HUES6 (cell line): ENCODE measurements at regions not wholly inside any gene's neighbourhood (a gene's known extent, or its start where the extent isn't known, plus 50 kb on each side); places are given as distances from the start of the nearest gene placed in this dataset.

Experiments
- H3K27ac ChIP-seq: 2 replicates; pipeline ENCODE4 v1.7.0; 2013; ENCODE audit warnings: low read depth, mild to moderate bottlenecking, low read length, inconsistent platforms
- H3K27me3 ChIP-seq: 2 replicates; pipeline ENCODE4 v1.6.1; 2013; ENCODE audit warnings: low read length; ENCODE audit not compliant: control insufficient read depth, insufficient read depth
- H3K36me3 ChIP-seq: 2 replicates; pipeline ENCODE4 v1.6.1; 2013; ENCODE audit warnings: low read length; ENCODE audit not compliant: control insufficient read depth, insufficient read depth
- H3K4me1 ChIP-seq: 2 replicates; pipeline ENCODE4 v1.6.1; 2013; ENCODE audit warnings: low read length; ENCODE audit not compliant: control insufficient read depth, insufficient read depth
- H3K4me3 ChIP-seq: 2 replicates; pipeline ENCODE4 v1.5.1; 2013; ENCODE audit warnings: low read depth, low read length
- H3K9ac ChIP-seq: one replicate; pipeline ENCODE4 v1.6.1; 2013; ENCODE audit warnings: mild to moderate bottlenecking, low read length
- H3K9me3 ChIP-seq: 2 replicates; pipeline ENCODE4 v1.6.1; 2013; ENCODE audit warnings: low read depth, low read length; ENCODE audit not compliant: control insufficient read depth, insufficient read depth

DNA sequence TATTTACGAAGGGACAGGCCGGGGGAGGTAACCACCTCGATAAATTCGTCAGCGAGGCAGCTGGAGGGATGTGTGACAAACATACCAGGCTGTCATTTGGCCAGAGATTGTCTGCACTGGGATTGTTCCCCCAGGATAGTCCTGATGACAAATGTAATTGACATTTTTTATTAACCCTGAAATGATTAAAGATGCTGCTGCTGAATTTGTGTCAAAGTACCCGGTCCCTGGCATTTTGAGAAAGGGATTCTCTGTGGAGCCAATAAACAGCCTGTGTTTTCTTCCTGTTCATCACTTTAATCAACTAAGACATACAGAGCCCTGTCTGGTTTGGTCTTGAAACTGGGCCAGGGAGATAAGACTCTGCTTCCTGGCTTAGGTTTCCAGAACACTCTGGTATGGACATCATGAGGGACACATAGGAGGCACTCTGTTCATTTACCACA, 117.6 kb downstream of the SLC25A47 start:
- H3K36me3 ChIP-seq: no peaks in the 10 kb centered on the region
- H3K4me1 ChIP-seq: peaks cover 28% of the 10 kb centered on the region
- H3K27ac ChIP-seq: no peak overlapping the region
- H3K4me3 ChIP-seq: no peak overlapping the region
- H3K9me3 ChIP-seq: no peaks in the 10 kb centered on the region
- H3K27me3 ChIP-seq: no peaks in the 10 kb centered on the region
- H3K9ac ChIP-seq: no peak overlapping the region

GRCh38 chr14:100441271-100441947, 118.3 kb downstream of the SLC25A47 start:
- Histone ChIP-seq H3K36me3 (no peaks in the 10 kb centered on the region), H3K9me3 (no peaks in the 10 kb centered on the region), H3K27me3 (no peaks in the 10 kb centered on the region), H3K4me1 (peaks cover 28% of the 10 kb centered on the region), H3K9ac (no peak overlapping the region), H3K27ac (no peak overlapping the region), H3K4me3 (no peak overlapping the region)

DNA sequence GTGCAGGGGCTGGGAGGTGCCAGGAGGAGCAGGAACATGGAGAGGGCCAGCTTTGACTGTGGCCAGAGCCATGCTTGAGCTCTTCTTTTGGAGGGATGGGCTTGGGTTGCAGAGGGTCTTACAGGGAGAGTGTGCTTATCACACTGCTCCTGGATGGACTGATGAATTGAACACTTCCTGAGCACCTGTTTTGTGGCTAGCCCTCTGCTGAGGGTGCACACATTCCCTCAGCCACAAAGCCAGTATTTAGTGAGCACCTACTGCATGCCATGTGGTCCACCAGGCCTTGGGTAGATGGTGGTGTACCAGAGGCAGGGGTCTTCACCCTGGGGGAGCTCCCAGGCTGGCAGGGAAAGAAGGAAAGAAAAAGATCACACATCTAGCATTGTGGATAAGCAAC, 118.9 kb downstream of the SLC25A47 start:
- no peaks in the 10 kb centered on the region for H3K36me3 ChIP-seq
- H3K4me1 ChIP-seq: peaks cover 32% of the 10 kb centered on the region
- H3K9me3 ChIP-seq: no peaks in the 10 kb centered on the region
- H3K4me3 ChIP-seq: no peak overlapping the region
- H3K9ac ChIP-seq: no peak overlapping the region
- H3K27ac ChIP-seq: no peak overlapping the region
- no peaks in the 10 kb centered on the region for H3K27me3 ChIP-seq

- H3K9ac ChIP-seq: no peak overlapping the region
- no peak overlapping the region for H3K27ac ChIP-seq
- H3K27me3 ChIP-seq: no peaks in the 10 kb centered on the region
- no peak overlapping the region for H3K4me3 ChIP-seq
- H3K9me3 ChIP-seq: no peaks in the 10 kb centered on the region
- no peaks in the 10 kb centered on the region for H3K36me3 ChIP-seq
- peaks cover 37% of the 10 kb centered on the region for H3K4me1 ChIP-seq
Observed at GRCh38 chr14:100442498-100443490, 119.7 kb downstream of the SLC25A47 start.

DNA sequence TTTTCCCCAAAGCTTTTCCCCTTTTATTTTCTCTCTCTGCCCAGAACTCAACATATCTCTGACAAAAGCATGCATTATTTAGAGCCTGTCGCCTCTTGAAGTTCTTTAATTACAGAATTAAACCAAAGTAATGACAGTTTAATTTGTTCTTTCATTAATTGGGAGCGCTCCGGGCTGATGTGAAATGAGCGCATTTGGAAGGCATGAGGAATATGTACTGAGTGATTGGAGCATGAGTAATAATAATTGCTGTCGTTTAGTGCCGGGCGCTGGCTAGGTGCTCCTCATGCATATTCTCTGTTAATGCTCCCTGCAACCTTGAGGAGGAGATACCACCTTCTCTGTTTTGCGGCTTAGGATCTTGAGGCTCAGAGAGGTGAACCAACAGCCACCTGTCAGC, 120.5 kb downstream of the SLC25A47 start:
- no peak overlapping the region for H3K27ac ChIP-seq
- H3K36me3 ChIP-seq: no peaks in the 10 kb centered on the region
- H3K4me3 ChIP-seq: no peak overlapping the region
- H3K27me3 ChIP-seq: no peaks in the 10 kb centered on the region
- H3K9ac ChIP-seq: no peak overlapping the region
- peaks cover 37% of the 10 kb centered on the region for H3K4me1 ChIP-seq
- no peaks in the 10 kb centered on the region for H3K9me3 ChIP-seq

- no peak overlapping the region for H3K27ac ChIP-seq
- H3K27me3 ChIP-seq: no peaks in the 10 kb centered on the region
- peaks cover 23% of the 10 kb centered on the region for H3K4me1 ChIP-seq
- no peaks in the 10 kb centered on the region for H3K9me3 ChIP-seq
- no peak overlapping the region for H3K9ac ChIP-seq
- no peak overlapping the region for H3K4me3 ChIP-seq
- H3K36me3 ChIP-seq: no peaks in the 10 kb centered on the region
Observed at GRCh38 chr14:100445436-100446088, 122.4 kb downstream of the SLC25A47 start.

- Histone ChIP-seq H3K4me3 (no peak overlapping the region), H3K27me3 (no peaks in the 10 kb centered on the region), H3K9ac (no peak overlapping the region), H3K9me3 (no peaks in the 10 kb centered on the region), H3K36me3 (no peaks in the 10 kb centered on the region), H3K4me1 (peaks cover 21% of the 10 kb centered on the region), H3K27ac (no peak overlapping the region)
Observed at GRCh38 chr14:100446572-100446971, 123.4 kb downstream of the SLC25A47 start.

- Histone ChIP-seq H3K27ac (no peak overlapping the region), H3K27me3 (no peaks in the 10 kb centered on the region), H3K4me3 (no peak overlapping the region), H3K36me3 (no peaks in the 10 kb centered on the region), H3K9me3 (no peaks in the 10 kb centered on the region), H3K9ac (no peak overlapping the region), H3K4me1 (peaks cover 22% of the 10 kb centered on the region)
Observed at GRCh38 chr14:100448376-100448775, 125.2 kb downstream of the SLC25A47 start.

GRCh38 chr14:100449225-100449987, 126.3 kb downstream of the SLC25A47 start:
- H3K9me3 ChIP-seq: no peaks in the 10 kb centered on the region
- H3K4me3 ChIP-seq: no peak overlapping the region
- no peaks in the 10 kb centered on the region for H3K27me3 ChIP-seq
- no peaks in the 10 kb centered on the region for H3K36me3 ChIP-seq
- peaks cover 26% of the 10 kb centered on the region for H3K4me1 ChIP-seq
- no peak overlapping the region for H3K27ac ChIP-seq
- no peak overlapping the region for H3K9ac ChIP-seq

- Histone ChIP-seq H3K4me3 (no peak overlapping the region), H3K27me3 (no peaks in the 10 kb centered on the region), H3K27ac (no peak overlapping the region), H3K9ac (no peak overlapping the region), H3K36me3 (no peaks in the 10 kb centered on the region), H3K9me3 (no peaks in the 10 kb centered on the region), H3K4me1 (peaks cover 28% of the 10 kb centered on the region)
Observed at GRCh38 chr14:100450049-100450448, 126.9 kb downstream of the SLC25A47 start.
